ELF-1 (cell line): ENCODE measurements at regions not wholly inside any gene's neighbourhood (a gene's known extent, or its start where the extent isn't known, plus 50 kb on each side); places are given as distances from the start of the nearest gene placed in this dataset.
A peak's percentile ranks its signal among the peaks of the same experiment; 100 is the strongest.
"Not testable (repeated sequence)": the region's sequence is repeated elsewhere in the genome, so short reads cannot be mapped to it uniquely, and the experiment has no call there.

Experiments
- DNase-seq: peaks from one replicate; pipeline ENCODE4 v3.0.0-alpha.2; 2016; ENCODE audit warnings: low read depth, low spot score

GRCh38 chr7:54355842-54356241 lies 186.3 kb upstream of the VSTM2A start:
- no peak for DNase-seq

- DNase-seq, result no peak
These were observed 181.9 kb upstream of the VSTM2A start for GRCh38 chr7:54360075-54360840.

- no peak for DNase-seq
These were observed 151.6 kb upstream of the VSTM2A start for GRCh38 chr7:54390565-54390964.

GRCh38 chr7:54392935-54393334 lies 149.2 kb upstream of the VSTM2A start:
- DNase-seq, result no peak

GRCh38 chr7:54394834-54395233 lies 147.3 kb upstream of the VSTM2A start:
- DNase-seq, result peak; percentile 12

GRCh38 chr7:54397836-54398612 lies 144.2 kb upstream of the VSTM2A start:
- DNase-seq, result peak; percentile 29

- no peak for DNase-seq
These were observed 143.3 kb upstream of the VSTM2A start for GRCh38 chr7:54398863-54399262.

GRCh38 chr7:54409917-54410316 lies 132.3 kb upstream of the VSTM2A start:
- DNase-seq, result no peak

- DNase-seq, result no peak
These were observed 125.5 kb upstream of the VSTM2A start for GRCh38 chr7:54416678-54417077.

GRCh38 chr7:54419209-54419608 lies 123.0 kb upstream of the VSTM2A start:
- DNase-seq, result peak; percentile 8

- no peak for DNase-seq
These were observed 115.8 kb upstream of the VSTM2A start for GRCh38 chr7:54426406-54426805.

GRCh38 chr7:54429111-54429510 lies 113.1 kb upstream of the VSTM2A start:
- DNase-seq, result no peak

- DNase-seq, result no peak
These were observed 102.8 kb upstream of the VSTM2A start for GRCh38 chr7:54439391-54439790.

- DNase-seq, result not testable (repeated sequence)
These were observed 98.0 kb upstream of the VSTM2A start for GRCh38 chr7:54444046-54444686.

GRCh38 chr7:54453168-54453567 lies 89.0 kb upstream of the VSTM2A start:
- DNase-seq, result not testable (repeated sequence)

GRCh38 chr7:54454700-54455099 lies 87.5 kb upstream of the VSTM2A start:
- DNase-seq, result not testable (repeated sequence)

GRCh38 chr7:54465095-54465494 lies 77.1 kb upstream of the VSTM2A start:
- DNase-seq, result no peak

- no peak for DNase-seq
These were observed 72.4 kb upstream of the VSTM2A start for GRCh38 chr7:54469740-54470139.

- DNase-seq, result no peak
These were observed 65.6 kb upstream of the VSTM2A start for GRCh38 chr7:54476609-54477008.

- DNase-seq, result no peak
These were observed 65.1 kb upstream of the VSTM2A start for GRCh38 chr7:54477083-54477482.

GRCh38 chr7:54483523-54483922 lies 58.7 kb upstream of the VSTM2A start:
- DNase-seq, result no peak

- no peak for DNase-seq
These were observed 57.1 kb upstream of the VSTM2A start for GRCh38 chr7:54485044-54485443.
